ENCODE measurements at regions not wholly inside any gene's neighbourhood (a gene's known extent, or its start where the extent isn't known, plus 50 kb on each side); places are given as distances from the start of the nearest gene placed in this dataset.

DNA sequence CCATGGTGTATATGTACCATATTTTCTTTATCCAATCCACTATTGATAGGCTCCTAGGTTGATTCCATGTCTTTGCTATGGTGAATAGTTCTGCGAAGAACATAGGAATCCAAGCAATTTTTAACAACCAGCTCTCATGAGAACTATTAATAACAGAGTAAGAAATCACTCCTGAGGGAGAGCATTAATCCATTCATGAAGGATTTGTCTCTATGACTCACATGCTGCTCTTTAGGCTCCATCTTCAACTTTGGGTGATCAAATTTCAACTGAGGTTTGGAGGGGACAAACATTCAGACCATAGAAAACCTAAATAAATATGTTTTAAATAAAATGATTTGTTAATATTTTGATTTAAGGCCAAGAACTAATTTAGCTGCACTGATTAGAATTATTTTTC is 147.4 kb downstream of the NSUN3 start:
- Histone ChIP-seq H3K36me3 (ENCODE audit: control insufficient read depth in 4 of 4, insufficient read depth in 4 of 4, low read length in 3 of 4) (no peaks in the 10 kb centered on the region), H3K4me3 (ENCODE audit: control insufficient read depth in 1 of 7, extremely low read depth in 1 of 7, insufficient read depth in 4 of 7, low read depth in 2 of 7, low read length in 6 of 7) (no peak overlapping the region), H3K4me1 (ENCODE audit: control extremely low read depth in 1 of 4, control insufficient read depth in 4 of 4, insufficient read depth in 4 of 4, low read length in 3 of 4) (no peaks in the 10 kb centered on the region), H3K9me3 (ENCODE audit: control extremely low read depth in 1 of 5, control insufficient read depth in 4 of 5, insufficient read depth in 2 of 5, low read depth in 1 of 5, low read length in 4 of 5) (no peaks in the 10 kb centered on the region), H3K27ac (ENCODE audit: insufficient read depth in 1 of 2, low read depth in 1 of 2, low read length in 2 of 2, poor library complexity in 1 of 2, severe bottlenecking in 2 of 2) (no peak overlapping the region), H3K27me3 (replicated peaks in 2 of 5; ENCODE audit: control insufficient read depth in 4 of 5, insufficient read depth in 5 of 5, low read length in 4 of 5) (no peaks in the 10 kb centered on the region)
- DNase-seq: no peak
- ChIA-PET POLR2A (no interaction called here), CTCF (interaction anchor here (1.1 to 3.0 kb wide), 2 partner anchors 24 to 37 kb away, joined by 3 to 8 read pairs; no protein-coding TSS in a partner anchor)
- WGBS (ENCODE audit: insufficient coverage): 100% methylated on average over 1 of the region's 1 CpG

- POLR2A ChIA-PET: no interaction called here
Observed at GRCh38 chr3:94217406-94217805, 154.5 kb downstream of the NSUN3 start.

DNA sequence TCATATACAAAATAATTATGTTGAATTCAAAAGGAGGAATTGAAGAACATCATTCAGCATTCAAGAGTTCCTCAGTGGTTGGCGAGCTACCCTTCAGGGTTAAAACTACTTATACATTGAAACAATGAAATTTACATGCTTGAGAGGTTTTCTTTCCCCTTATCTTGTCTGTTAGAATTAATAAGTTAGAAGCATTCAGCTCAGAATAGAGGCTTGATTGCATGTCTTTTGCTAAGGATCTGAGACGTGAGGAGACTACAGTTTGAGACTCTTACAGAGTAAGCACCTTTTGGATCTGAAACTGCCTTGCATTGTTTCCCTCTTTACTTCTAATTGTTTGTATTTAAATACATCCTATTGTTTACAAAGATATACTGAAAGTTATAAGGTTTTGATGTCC is 157.6 kb downstream of the NSUN3 start:
- no CpG with 5 or more reads among the region's 2 CpGs for WGBS (ENCODE audit: insufficient coverage)
- CTCF ChIA-PET: interaction anchor here (1.2 to 2.7 kb wide), 2 partner anchors 14 to 29 kb away, joined by 3 to 11 read pairs; no protein-coding TSS in a partner anchor
- POLR2A ChIA-PET: no interaction called here
- Histone ChIP-seq H3K4me3 (ENCODE audit: control insufficient read depth in 1 of 7, extremely low read depth in 1 of 7, insufficient read depth in 4 of 7, low read depth in 2 of 7, low read length in 6 of 7) (no peak overlapping the region), H3K36me3 (ENCODE audit: control insufficient read depth in 4 of 4, insufficient read depth in 4 of 4, low read length in 3 of 4) (no peaks in the 10 kb centered on the region), H3K9me3 (ENCODE audit: control extremely low read depth in 1 of 5, control insufficient read depth in 4 of 5, insufficient read depth in 2 of 5, low read depth in 1 of 5, low read length in 4 of 5) (peaks cover 0 to 8% (median 4%) of the 10 kb centered on the region in 5 experiments), H3K27ac (ENCODE audit: insufficient read depth in 1 of 2, low read depth in 1 of 2, low read length in 2 of 2, poor library complexity in 1 of 2, severe bottlenecking in 2 of 2) (no peak overlapping the region), H3K4me1 (ENCODE audit: control extremely low read depth in 1 of 4, control insufficient read depth in 4 of 4, insufficient read depth in 4 of 4, low read length in 3 of 4) (peaks cover 0 to 2% (median 0%) of the 10 kb centered on the region in 4 experiments), H3K27me3 (replicated peaks in 2 of 5; ENCODE audit: control insufficient read depth in 4 of 5, insufficient read depth in 5 of 5, low read length in 4 of 5) (no peaks in the 10 kb centered on the region)
- no peak for DNase-seq

More at GRCh38 chr3:94217406-94217805, 154.5 kb downstream of the NSUN3 start:
- Histone ChIP-seq H3K27me3 (replicated peaks in 2 of 5; ENCODE audit: control insufficient read depth in 4 of 5, insufficient read depth in 5 of 5, low read length in 4 of 5) (no peaks in the 10 kb centered on the region), H3K4me3 (ENCODE audit: control insufficient read depth in 1 of 7, extremely low read depth in 1 of 7, insufficient read depth in 4 of 7, low read depth in 2 of 7, low read length in 6 of 7) (no peak overlapping the region), H3K36me3 (ENCODE audit: control insufficient read depth in 4 of 4, insufficient read depth in 4 of 4, low read length in 3 of 4) (no peaks in the 10 kb centered on the region), H3K9me3 (ENCODE audit: control extremely low read depth in 1 of 5, control insufficient read depth in 4 of 5, insufficient read depth in 2 of 5, low read depth in 1 of 5, low read length in 4 of 5) (peaks cover 0 to 7% (median 3%) of the 10 kb centered on the region in 5 experiments), H3K27ac (ENCODE audit: insufficient read depth in 1 of 2, low read depth in 1 of 2, low read length in 2 of 2, poor library complexity in 1 of 2, severe bottlenecking in 2 of 2) (no peak overlapping the region), H3K4me1 (ENCODE audit: control extremely low read depth in 1 of 4, control insufficient read depth in 4 of 4, insufficient read depth in 4 of 4, low read length in 3 of 4) (no peaks in the 10 kb centered on the region)
- DNase-seq: no peak
- CTCF ChIA-PET: no interaction called here
- 92% methylated on average over 4 of the region's 4 CpGs for WGBS (ENCODE audit: insufficient coverage)

DNA sequence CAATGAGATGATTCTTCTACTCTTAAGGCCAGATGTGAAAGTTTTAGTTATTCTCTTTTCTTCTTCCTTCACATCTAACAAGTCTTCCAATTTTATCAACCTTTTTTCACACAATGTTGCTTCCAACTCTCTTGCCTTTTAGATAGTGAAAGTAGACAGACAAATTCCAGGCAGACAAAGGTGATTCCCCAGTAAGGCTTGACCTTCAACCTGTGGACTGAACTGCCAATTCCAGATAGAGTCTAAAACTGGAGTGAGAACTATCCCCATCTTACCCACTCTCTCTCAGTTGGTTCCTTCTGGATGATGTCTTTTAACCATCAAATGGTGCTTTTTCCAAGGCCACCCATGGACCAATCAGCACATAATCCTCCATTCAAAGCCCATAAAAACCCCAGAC is 159.0 kb downstream of the NSUN3 start:
- H3K36me3 ChIP-seq (ENCODE audit: control insufficient read depth in 4 of 4, insufficient read depth in 4 of 4, low read length in 3 of 4): no peaks in the 10 kb centered on the region
- peaks cover 0 to 10% (median 2%) of the 10 kb centered on the region in 4 experiments for H3K4me1 ChIP-seq (ENCODE audit: control extremely low read depth in 1 of 4, control insufficient read depth in 4 of 4, insufficient read depth in 4 of 4, low read length in 3 of 4)
- H3K4me3 ChIP-seq (ENCODE audit: control insufficient read depth in 1 of 7, extremely low read depth in 1 of 7, insufficient read depth in 4 of 7, low read depth in 2 of 7, low read length in 6 of 7): no peak overlapping the region
- CTCF ChIA-PET: interaction anchor here (2.7 kb wide), 1 partner anchor 12 kb away, joined by 11 read pairs; no protein-coding TSS in a partner anchor
- no peaks in the 10 kb centered on the region for H3K27me3 ChIP-seq (replicated peaks in 2 of 5; ENCODE audit: control insufficient read depth in 4 of 5, insufficient read depth in 5 of 5, low read length in 4 of 5)
- no peak overlapping the region for H3K27ac ChIP-seq (ENCODE audit: insufficient read depth in 1 of 2, low read depth in 1 of 2, low read length in 2 of 2, poor library complexity in 1 of 2, severe bottlenecking in 2 of 2)
- H3K9me3 ChIP-seq (ENCODE audit: control extremely low read depth in 1 of 5, control insufficient read depth in 4 of 5, insufficient read depth in 2 of 5, low read depth in 1 of 5, low read length in 4 of 5): peaks cover 0 to 8% (median 4%) of the 10 kb centered on the region in 5 experiments
- DNase-seq: no peak
- POLR2A ChIA-PET: no interaction called here

DNA sequence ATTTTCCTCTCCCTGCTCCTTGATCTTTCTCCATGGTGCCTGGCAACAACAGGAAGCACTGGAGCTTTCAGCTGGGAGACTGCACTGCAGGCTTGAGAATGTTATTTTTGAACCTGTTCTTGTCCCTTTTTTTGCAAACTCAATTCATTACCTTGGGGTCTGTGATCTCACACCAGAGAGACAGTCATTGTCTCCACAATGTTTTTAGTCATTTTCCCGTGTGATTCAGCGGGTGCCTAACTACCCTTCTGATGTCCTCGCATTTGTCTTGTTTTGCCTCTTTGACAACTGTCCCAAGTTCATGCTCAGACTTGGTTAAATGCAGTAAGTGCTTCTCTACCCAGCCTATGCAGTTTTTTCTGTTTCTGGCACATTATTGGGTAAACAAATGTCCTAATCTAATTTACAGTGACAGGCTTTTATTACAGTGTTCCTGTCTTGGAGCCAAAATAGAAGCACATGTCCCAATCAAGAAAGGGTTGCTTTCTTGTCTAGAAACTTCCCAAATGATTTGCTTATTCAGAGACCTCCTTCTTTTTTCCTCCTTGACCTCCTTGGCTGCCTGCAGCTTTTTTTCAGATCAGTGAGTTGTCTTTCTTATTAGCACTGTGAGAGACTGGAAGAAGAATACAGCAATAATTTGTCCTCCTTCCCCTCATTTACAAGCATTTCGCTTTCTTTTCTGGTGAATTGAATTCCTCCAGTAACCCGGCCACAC is 162.4 kb downstream of the NSUN3 start:
- peaks cover 0 to 8% (median 4%) of the 10 kb centered on the region in 5 experiments for H3K9me3 ChIP-seq (ENCODE audit: control extremely low read depth in 1 of 5, control insufficient read depth in 4 of 5, insufficient read depth in 2 of 5, low read depth in 1 of 5, low read length in 4 of 5)
- POLR2A ChIA-PET: no interaction called here
- CTCF ChIA-PET: interaction anchor here (1.2 to 1.5 kb wide), 2 partner anchors 9 to 26 kb away, joined by 3 read pairs; no protein-coding TSS in a partner anchor
- H3K4me3 ChIP-seq (ENCODE audit: control insufficient read depth in 1 of 7, extremely low read depth in 1 of 7, insufficient read depth in 4 of 7, low read depth in 2 of 7, low read length in 6 of 7): no peak overlapping the region
- no peaks in the 10 kb centered on the region for H3K36me3 ChIP-seq (ENCODE audit: control insufficient read depth in 4 of 4, insufficient read depth in 4 of 4, low read length in 3 of 4)
- no peaks in the 10 kb centered on the region for H3K27me3 ChIP-seq (replicated peaks in 2 of 5; ENCODE audit: control insufficient read depth in 4 of 5, insufficient read depth in 5 of 5, low read length in 4 of 5)
- no peak for DNase-seq
- no peak overlapping the region for H3K27ac ChIP-seq (ENCODE audit: insufficient read depth in 1 of 2, low read depth in 1 of 2, low read length in 2 of 2, poor library complexity in 1 of 2, severe bottlenecking in 2 of 2)
- WGBS (ENCODE audit: insufficient coverage): 100% methylated on average over 5 of the region's 5 CpGs
- peaks cover 0 to 10% (median 2%) of the 10 kb centered on the region in 4 experiments for H3K4me1 ChIP-seq (ENCODE audit: control extremely low read depth in 1 of 4, control insufficient read depth in 4 of 4, insufficient read depth in 4 of 4, low read length in 3 of 4)

GRCh38 chr3:94226078-94226477 is 163.2 kb downstream of the NSUN3 start:
- no peak overlapping the region for H3K4me3 ChIP-seq (ENCODE audit: control insufficient read depth in 1 of 7, extremely low read depth in 1 of 7, insufficient read depth in 4 of 7, low read depth in 2 of 7, low read length in 6 of 7)
- no peak overlapping the region for H3K27ac ChIP-seq (ENCODE audit: insufficient read depth in 1 of 2, low read depth in 1 of 2, low read length in 2 of 2, poor library complexity in 1 of 2, severe bottlenecking in 2 of 2)
- no peaks in the 10 kb centered on the region for H3K36me3 ChIP-seq (ENCODE audit: control insufficient read depth in 4 of 4, insufficient read depth in 4 of 4, low read length in 3 of 4)
- no peaks in the 10 kb centered on the region for H3K27me3 ChIP-seq (replicated peaks in 2 of 5; ENCODE audit: control insufficient read depth in 4 of 5, insufficient read depth in 5 of 5, low read length in 4 of 5)
- peaks cover 0 to 8% (median 4%) of the 10 kb centered on the region in 5 experiments for H3K9me3 ChIP-seq (ENCODE audit: control extremely low read depth in 1 of 5, control insufficient read depth in 4 of 5, insufficient read depth in 2 of 5, low read depth in 1 of 5, low read length in 4 of 5)
- H3K4me1 ChIP-seq (ENCODE audit: control extremely low read depth in 1 of 4, control insufficient read depth in 4 of 4, insufficient read depth in 4 of 4, low read length in 3 of 4): peaks cover 0 to 10% (median 2%) of the 10 kb centered on the region in 4 experiments
- whole genome bisulfite sequencing (ENCODE audit: insufficient coverage): 94% methylated on average over 2 of the region's 4 CpGs
- CTCF ChIA-PET: interaction anchor here (0.8 to 1.5 kb wide), 3 partner anchors 8 to 59 kb away, joined by 3 read pairs; no protein-coding TSS in a partner anchor
- DNase-seq: peak in 1 of 3 donors; percentile 11
- POLR2A ChIA-PET: no interaction called here

- peak; percentile 38 to 73 (median 53) for DNase-seq
- H3K9me3 ChIP-seq (ENCODE audit: control extremely low read depth in 1 of 5, control insufficient read depth in 4 of 5, insufficient read depth in 2 of 5, low read depth in 1 of 5, low read length in 4 of 5): no peaks in the 10 kb centered on the region
- ChIA-PET CTCF (interaction anchor here (1.1 to 3.2 kb wide), 4 partner anchors 11 to 117 kb away, joined by 3 to 20 read pairs (median 8); no protein-coding TSS in a partner anchor), POLR2A (no interaction called here)
- no peak overlapping the region for H3K27ac ChIP-seq (ENCODE audit: insufficient read depth in 1 of 2, low read depth in 1 of 2, low read length in 2 of 2, poor library complexity in 1 of 2, severe bottlenecking in 2 of 2)
- WGBS (ENCODE audit: insufficient coverage): 0% methylated on average over 3 of the region's 3 CpGs
- peak overlapping the region in 1 of 7 experiments; percentile 3 for H3K4me3 ChIP-seq (ENCODE audit: control insufficient read depth in 1 of 7, extremely low read depth in 1 of 7, insufficient read depth in 4 of 7, low read depth in 2 of 7, low read length in 6 of 7)
- no peaks in the 10 kb centered on the region for H3K36me3 ChIP-seq (ENCODE audit: control insufficient read depth in 4 of 4, insufficient read depth in 4 of 4, low read length in 3 of 4)
- H3K4me1 ChIP-seq (ENCODE audit: control extremely low read depth in 1 of 4, control insufficient read depth in 4 of 4, insufficient read depth in 4 of 4, low read length in 3 of 4): peaks cover 10 to 13% (median 11%) of the 10 kb centered on the region in 4 experiments
- no peaks in the 10 kb centered on the region for H3K27me3 ChIP-seq (replicated peaks in 2 of 5; ENCODE audit: control insufficient read depth in 4 of 5, insufficient read depth in 5 of 5, low read length in 4 of 5)
Observed at GRCh38 chr3:94232921-94233320, 170.1 kb downstream of the NSUN3 start.
